ENCODE measurements at regions not wholly inside any gene's neighbourhood (a gene's known extent, or its start where the extent isn't known, plus 50 kb on each side); places are given as distances from the start of the nearest gene placed in this dataset.
A peak's percentile ranks its signal among the peaks of the same experiment; 100 is the strongest.

GRCh38 chr1:203968761-203969160 is 104.2 kb upstream of the SOX13 start:
- DNase-seq (ENCODE audit: low read depth in 2 of 2), result no peak
- Histone ChIP-seq H3K9me3 (ENCODE audit: control insufficient read depth, insufficient read depth, low read depth, low read length) (no peaks in the 10 kb centered on the region), H3K27ac (ENCODE audit: insufficient read depth, low read length) (no peak overlapping the region), H3K4me1 (ENCODE audit: control insufficient read depth, extremely low read depth, insufficient read depth, low read length) (no peaks in the 10 kb centered on the region), H3K4me2 (ENCODE audit: extremely low read depth, insufficient read depth, low read length) (no peak overlapping the region), H3K27me3 (ENCODE audit: control insufficient read depth, insufficient read depth, low read length) (no peaks in the 10 kb centered on the region), H4K20me1 (ENCODE audit: control insufficient read depth, extremely low read depth, insufficient read depth, low read length) (no peaks in the 10 kb centered on the region), H2AFZ (ENCODE audit: low read length) (no peak overlapping the region), H3K9ac (ENCODE audit: insufficient read depth, low read length) (no peak overlapping the region), H3K79me2 (ENCODE audit: control insufficient read depth, insufficient read depth, low read length) (no peaks in the 10 kb centered on the region), H3K36me3 (ENCODE audit: control insufficient read depth, insufficient read depth, low read length) (no peaks in the 10 kb centered on the region), H3K4me3 (replicated peaks in 1 of 4; ENCODE audit: control extremely low read depth in 1 of 4, insufficient read depth in 1 of 4, low read depth in 3 of 4, low read length in 4 of 4) (no peak overlapping the region)
- TF ChIP-seq EZH2 (IDR thresholded peaks at IDR 0.05; ENCODE audit: low read length, missing control alignments), result no peak
- no peak for TF ChIP-seq CTCF (conservative IDR thresholded peaks at IDR 0.05 in 1 of 2, IDR thresholded peaks at IDR 0.05 in 1 of 2; ENCODE audit: low read depth in 1 of 2, low read length in 2 of 2)

DNA sequence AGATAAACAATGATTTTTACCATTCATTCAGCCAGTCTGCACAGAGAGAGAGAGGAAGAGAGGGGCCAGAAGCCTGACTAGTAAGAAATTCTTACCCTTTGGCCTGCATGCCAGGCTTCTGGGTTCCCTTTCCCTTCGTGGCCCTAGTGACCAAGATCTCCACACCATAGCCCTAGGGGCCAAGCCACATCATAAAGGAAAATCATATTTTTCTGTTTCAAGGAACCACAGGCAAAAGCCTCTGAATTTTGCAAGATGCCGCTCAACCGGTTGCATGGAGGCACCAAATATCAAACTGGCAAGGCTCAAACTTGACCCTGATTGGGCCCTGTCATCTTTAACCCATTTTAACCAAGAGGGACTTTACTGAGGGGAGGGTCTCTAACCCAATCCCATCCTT is 103.1 kb upstream of the SOX13 start:
- H3K27me3 ChIP-seq (ENCODE audit: control insufficient read depth, insufficient read depth, low read length), result no peaks in the 10 kb centered on the region
- H3K36me3 ChIP-seq (ENCODE audit: control insufficient read depth, insufficient read depth, low read length), result no peaks in the 10 kb centered on the region
- H3K4me3 ChIP-seq (replicated peaks in 1 of 4; ENCODE audit: control extremely low read depth in 1 of 4, insufficient read depth in 1 of 4, low read depth in 3 of 4, low read length in 4 of 4), result no peak overlapping the region
- TF ChIP-seq EZH2 (IDR thresholded peaks at IDR 0.05; ENCODE audit: low read length, missing control alignments), result no peak
- no peak for TF ChIP-seq CTCF (conservative IDR thresholded peaks at IDR 0.05 in 1 of 2, IDR thresholded peaks at IDR 0.05 in 1 of 2; ENCODE audit: low read depth in 1 of 2, low read length in 2 of 2)
- no peaks in the 10 kb centered on the region for H3K4me1 ChIP-seq (ENCODE audit: control insufficient read depth, extremely low read depth, insufficient read depth, low read length)
- H3K79me2 ChIP-seq (ENCODE audit: control insufficient read depth, insufficient read depth, low read length), result no peaks in the 10 kb centered on the region
- no peak overlapping the region for H3K27ac ChIP-seq (ENCODE audit: insufficient read depth, low read length)
- no peaks in the 10 kb centered on the region for H4K20me1 ChIP-seq (ENCODE audit: control insufficient read depth, extremely low read depth, insufficient read depth, low read length)
- H3K9me3 ChIP-seq (ENCODE audit: control insufficient read depth, insufficient read depth, low read depth, low read length), result no peaks in the 10 kb centered on the region
- H3K9ac ChIP-seq (ENCODE audit: insufficient read depth, low read length), result no peak overlapping the region
- H3K4me2 ChIP-seq (ENCODE audit: extremely low read depth, insufficient read depth, low read length), result no peak overlapping the region
- no peak for DNase-seq (ENCODE audit: low read depth in 2 of 2)
- H2AFZ ChIP-seq (ENCODE audit: low read length), result no peak overlapping the region

- Histone ChIP-seq H3K4me2 (ENCODE audit: extremely low read depth, insufficient read depth, low read length) (no peak overlapping the region), H2AFZ (ENCODE audit: low read length) (no peak overlapping the region), H3K4me3 (replicated peaks in 1 of 4; ENCODE audit: control extremely low read depth in 1 of 4, insufficient read depth in 1 of 4, low read depth in 3 of 4, low read length in 4 of 4) (no peak overlapping the region), H3K9me3 (ENCODE audit: control insufficient read depth, insufficient read depth, low read depth, low read length) (no peaks in the 10 kb centered on the region), H3K36me3 (ENCODE audit: control insufficient read depth, insufficient read depth, low read length) (no peaks in the 10 kb centered on the region), H3K27ac (ENCODE audit: insufficient read depth, low read length) (no peak overlapping the region), H3K79me2 (ENCODE audit: control insufficient read depth, insufficient read depth, low read length) (no peaks in the 10 kb centered on the region), H3K9ac (ENCODE audit: insufficient read depth, low read length) (no peak overlapping the region), H3K27me3 (ENCODE audit: control insufficient read depth, insufficient read depth, low read length) (peaks cover 3% of the 10 kb centered on the region), H3K4me1 (ENCODE audit: control insufficient read depth, extremely low read depth, insufficient read depth, low read length) (no peaks in the 10 kb centered on the region), H4K20me1 (ENCODE audit: control insufficient read depth, extremely low read depth, insufficient read depth, low read length) (no peaks in the 10 kb centered on the region)
- no peak for TF ChIP-seq CTCF (conservative IDR thresholded peaks at IDR 0.05 in 1 of 2, IDR thresholded peaks at IDR 0.05 in 1 of 2; ENCODE audit: low read depth in 1 of 2, low read length in 2 of 2)
- no peak for TF ChIP-seq EZH2 (IDR thresholded peaks at IDR 0.05; ENCODE audit: low read length, missing control alignments)
- DNase-seq (ENCODE audit: low read depth in 2 of 2), result peak in 1 of 2 donors; percentile 13
These were observed 87.9 kb upstream of the SOX13 start for GRCh38 chr1:203985044-203985443.

Data from fibroblast of lung (primary cell).